Right lobe of liver (tissue), 6 donors: ENCODE measurements at regions not wholly inside any gene's neighbourhood (a gene's known extent, or its start where the extent isn't known, plus 50 kb on each side); places are given as distances from the start of the nearest gene placed in this dataset.

Experiments used
- ATAC-seq, 4 donors: fragments of 200-7000 bp; cut with Tn5 transposase; one replicate each; pipeline ENCODE4 v1.9.1; 2020; ENCODE audit warnings: mild to moderate bottlenecking in 4 of 4, moderate library complexity in 4 of 4
- DNase-seq, 3 donors: peaks; one replicate each; pipeline ENCODE4 v3.0.0-alpha.2; 2020
- H3K27ac ChIP-seq, 3 donors: fragments of 200-600 bp; one replicate each; pipeline ENCODE4 v1.8.0; 2022
- H3K27me3 ChIP-seq, 2 donors: fragments of 200-600 bp; one replicate each; pipeline ENCODE4 v1.8.0; 2022
- H3K36me3 ChIP-seq, 4 donors: fragments of 200-600 bp; sonication (generic) in 1 of 4; one replicate each; pipeline versions ENCODE4 v1.5.1 to v1.8.0; 2017 to 2022; ENCODE audit warnings: control low read depth in 1 of 4
- H3K4me1 ChIP-seq, 4 donors: fragments of 200-600 bp; sonication (generic) in 1 of 4; one replicate each; pipeline versions ENCODE4 v1.5.1 to v1.8.0; 2017 to 2022; ENCODE audit warnings: control low read depth in 1 of 4
- H3K4me3 ChIP-seq, 3 donors: fragments of 200-600 bp; one replicate each; pipeline ENCODE4 v1.8.0; 2022
- H3K9me3 ChIP-seq, 4 donors: fragments of 200-600 bp; sonication (generic) in 1 of 4; one replicate each; pipeline versions ENCODE4 v1.5.1 to v1.8.0; 2017 to 2022; ENCODE audit warnings: control low read depth in 1 of 4
- CTCF ChIP-seq, 4 donors: fragments of 200-600 bp in 3 of 4; fragments of 450-650 bp in 1 of 4; IDR thresholded peaks; one replicate each; pipeline versions ENCODE4 v1.5.1 to v1.8.0; 2016 to 2022; ENCODE audit warnings: antibody characterized with exemption in 4 of 4, mild to moderate bottlenecking in 2 of 4
- POLR2A ChIP-seq: fragments of 450-650 bp; IDR thresholded peaks from one replicate; pipeline ENCODE4 v1.6.1; 2017; ENCODE audit warnings: antibody characterized with exemption, mild to moderate bottlenecking
- WGBS: methylation state at CpG from one replicate; pipeline ENCODE4 v1.1.6; 2018; ENCODE audit warnings: low coverage, low lambda C conversion rate; ENCODE audit not compliant: insufficient coverage; ENCODE audit errors: missing lambda C conversion rate; 5-methylcytosine and 5-hydroxymethylcytosine counted together
- intact Hi-C, 2 donors: fragments of 100-400 bp; cut with DNase I; formaldehyde crosslinking; loops; one replicate each; pipeline versions ENCODE4 v1.11.2 to v1.14.1; 2022
- donor health status: DM: no; HTN: yes; CAD: no.
- donor health status: DM: no; HTN: no; CAD: no.
- donor health status: DM: no; HTN: no; CAD: no.
- donor health status: DM: no; HTN: yes; CAD: no.
- donor health status: DM: no; HTN: yes; CAD: no.

DNA sequence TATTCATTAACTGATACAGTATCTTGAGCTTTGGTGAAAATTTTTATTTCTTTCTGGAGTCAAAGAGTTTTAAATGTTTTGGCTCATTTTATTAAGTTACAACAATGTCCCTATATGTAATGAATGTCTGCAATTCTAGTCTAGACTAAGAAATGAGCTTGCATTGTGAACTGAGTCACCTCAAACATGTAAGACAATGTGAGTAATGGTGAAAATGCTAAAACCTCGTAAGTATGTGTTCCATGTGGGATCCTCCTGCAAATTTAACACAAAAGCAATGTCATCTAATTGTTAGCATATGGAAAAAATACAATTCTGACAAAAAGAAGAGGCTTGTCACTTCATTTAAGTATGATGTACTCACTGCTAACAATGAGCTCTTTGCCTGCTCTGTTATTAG is 480.5 kb upstream of the FSTL5 start:
- DNase-seq = no peak
- no peak for TF ChIP-seq CTCF (IDR thresholded peaks at IDR 0.05)
- no peak for TF ChIP-seq POLR2A
- H3K4me1 ChIP-seq = no peaks in the 10 kb centered on the region
- intact Hi-C loops = no loop called here
- no peaks in the 10 kb centered on the region for H3K9me3 ChIP-seq
- WGBS = 0% methylated on average over 1 of the region's 1 CpG
- H3K4me3 ChIP-seq = no peak overlapping the region
- no peaks in the 10 kb centered on the region for H3K27me3 ChIP-seq
- H3K36me3 ChIP-seq = no peaks in the 10 kb centered on the region
- no peak for ATAC-seq
- H3K27ac ChIP-seq = no peak overlapping the region

DNA sequence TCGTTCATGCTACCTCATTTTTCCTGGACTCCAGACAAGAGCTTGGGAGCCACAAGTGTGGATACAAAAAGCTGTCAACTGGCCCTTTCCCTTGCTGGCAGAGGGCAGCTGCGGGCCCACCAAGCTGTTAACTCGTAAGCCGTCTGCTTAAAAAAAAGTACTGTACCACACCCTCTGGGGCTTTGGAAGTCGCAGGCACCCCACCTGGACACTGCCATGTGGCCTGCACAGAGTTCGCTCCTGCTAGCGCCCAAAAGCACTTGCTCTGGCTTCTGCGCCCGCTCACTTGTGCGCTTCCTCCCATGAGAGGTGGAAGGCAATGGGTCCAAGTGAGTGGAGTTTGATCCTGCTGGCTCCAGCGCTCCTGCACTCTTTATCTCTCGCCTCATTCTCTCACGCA is 476.4 kb upstream of the FSTL5 start:
- Histone ChIP-seq H3K4me3 (no peak overlapping the region), H3K9me3 (no peaks in the 10 kb centered on the region), H3K27ac (no peak overlapping the region), H3K27me3 (no peaks in the 10 kb centered on the region), H3K4me1 (no peaks in the 10 kb centered on the region), H3K36me3 (no peaks in the 10 kb centered on the region)
- no peak for DNase-seq
- no peak for ATAC-seq
- 69% methylated on average over 13 of the region's 13 CpGs for WGBS
- intact Hi-C loops = no loop called here
- no peak for TF ChIP-seq CTCF (IDR thresholded peaks at IDR 0.05)
- no peak for TF ChIP-seq POLR2A

GRCh38 chr4:162634390-162634789 is 470.6 kb upstream of the FSTL5 start:
- DNase-seq (no peak), ATAC-seq (no peak)
- Histone ChIP-seq H3K9me3 (no peaks in the 10 kb centered on the region), H3K27ac (no peak overlapping the region), H3K4me3 (no peak overlapping the region), H3K27me3 (no peaks in the 10 kb centered on the region), H3K36me3 (no peaks in the 10 kb centered on the region), H3K4me1 (no peaks in the 10 kb centered on the region)
- no peak for TF ChIP-seq CTCF (IDR thresholded peaks at IDR 0.05)
- TF ChIP-seq POLR2A = no peak
- WGBS = 41% methylated on average over 2 of the region's 2 CpGs
- intact Hi-C loops = no loop called here

DNA sequence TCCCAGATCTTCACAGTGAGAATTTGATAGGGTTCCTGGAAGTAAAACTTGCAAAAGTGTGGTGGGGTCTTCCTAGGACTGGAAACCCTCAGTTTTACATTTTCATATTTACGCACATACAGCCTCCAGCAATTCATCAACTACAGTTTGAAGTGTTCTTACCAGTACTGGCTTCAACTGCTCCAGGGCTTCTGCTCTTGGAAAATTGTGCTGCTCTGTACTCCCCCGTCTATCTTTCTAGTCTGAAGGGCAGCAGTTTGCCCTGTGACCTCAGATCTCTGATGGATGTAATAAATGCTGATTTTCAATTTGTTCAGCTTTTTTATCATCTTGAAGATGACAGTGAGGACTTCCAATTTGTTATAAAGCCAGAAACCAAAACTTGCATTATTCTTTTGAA is 458.9 kb upstream of the FSTL5 start:
- DNase-seq = no peak
- WGBS = 60% methylated on average over 2 of the region's 2 CpGs
- no peak overlapping the region for H3K27ac ChIP-seq
- H3K27me3 ChIP-seq = no peaks in the 10 kb centered on the region
- no peaks in the 10 kb centered on the region for H3K4me1 ChIP-seq
- intact Hi-C loops = no loop called here
- no peak overlapping the region for H3K4me3 ChIP-seq
- H3K36me3 ChIP-seq = no peaks in the 10 kb centered on the region
- TF ChIP-seq CTCF (IDR thresholded peaks at IDR 0.05) = no peak
- H3K9me3 ChIP-seq = no peaks in the 10 kb centered on the region
- no peak for ATAC-seq

DNA sequence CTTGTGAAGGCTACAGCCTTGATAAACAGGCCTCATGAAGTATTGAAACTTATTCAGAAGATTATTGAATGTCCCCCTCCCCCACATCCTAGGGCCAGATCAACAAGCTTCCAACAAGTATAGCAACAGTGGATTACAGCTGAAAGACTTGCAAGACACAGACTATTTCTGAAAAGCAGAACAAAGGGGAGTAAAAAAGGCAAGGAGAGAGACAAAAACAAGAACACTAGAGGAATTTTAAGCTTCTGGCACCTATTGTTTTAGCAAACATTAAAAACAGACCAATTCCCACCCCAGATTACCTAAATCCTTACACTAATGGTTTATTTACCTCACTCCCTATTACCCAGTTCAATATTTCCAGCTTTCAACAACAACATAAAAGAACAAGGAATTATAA is 446.3 kb upstream of the FSTL5 start:
- H3K9me3 ChIP-seq = no peaks in the 10 kb centered on the region
- no peak for DNase-seq
- H3K36me3 ChIP-seq = no peaks in the 10 kb centered on the region
- intact Hi-C loops = no loop called here
- H3K4me1 ChIP-seq = no peaks in the 10 kb centered on the region
- TF ChIP-seq CTCF (IDR thresholded peaks at IDR 0.05) (no peak), POLR2A (no peak)
- no peak for ATAC-seq
- no peak overlapping the region for H3K4me3 ChIP-seq
- no peak overlapping the region for H3K27ac ChIP-seq
- no peaks in the 10 kb centered on the region for H3K27me3 ChIP-seq
